GM23338 (cell line): ENCODE measurements at regions not wholly inside any gene's neighbourhood (a gene's known extent, or its start where the extent isn't known, plus 50 kb on each side); places are given as distances from the start of the nearest gene placed in this dataset.

ENCODE experiments used
- ATAC-seq: fragments of 200-7000 bp; cut with Tn5 transposase; 3 replicates; pipeline ENCODE4 v1.9.1; 2020
- DNase-seq: peaks from one replicate; pipeline ENCODE4 v3.0.0-alpha.2; 2015; ENCODE audit warnings: low spot score
- H2AFZ ChIP-seq: fragments of 200-600 bp; sonication (generic); 2 replicates; pipeline ENCODE4 v1.8.0; 2016; ENCODE audit warnings: antibody characterized with exemption, mild to moderate bottlenecking, moderate library complexity
- H3F3A ChIP-seq: fragments of 200-600 bp; sonication (generic); replicated peaks from 2 replicates; pipeline ENCODE4 v1.8.0; 2017; ENCODE audit warnings: antibody characterized with exemption, mixed run types, low read depth
- H3K27ac ChIP-seq: fragments of 200-600 bp; sonication (generic); 2 replicates; pipeline ENCODE4 v1.6.1; 2016; ENCODE audit warnings: low read depth
- H3K27me3 ChIP-seq: fragments of 200-600 bp; sonication (generic); 2 replicates; pipeline ENCODE4 v1.8.0; 2016; ENCODE audit warnings: mild to moderate bottlenecking, mixed run types, moderate library complexity; ENCODE audit not compliant: insufficient read depth
- H3K36me3 ChIP-seq: fragments of 200-600 bp; sonication (generic); 2 replicates; pipeline ENCODE4 v1.8.0; 2016; ENCODE audit warnings: mild to moderate bottlenecking; ENCODE audit not compliant: insufficient read depth
- H3K4me1 ChIP-seq: fragments of 200-600 bp; sonication (generic); 2 replicates; pipeline ENCODE4 v1.8.0; 2016; ENCODE audit warnings: mild to moderate bottlenecking, moderate library complexity; ENCODE audit not compliant: insufficient read depth
- H3K4me2 ChIP-seq: fragments of 200-600 bp; sonication (generic); 2 replicates; pipeline ENCODE4 v1.7.1; 2017; ENCODE audit warnings: mixed run types
- H3K4me3 ChIP-seq: fragments of 200-600 bp; sonication (generic); 2 replicates; pipeline ENCODE4 v1.6.1; 2016; ENCODE audit warnings: mixed run types
- H3K79me2 ChIP-seq: fragments of 200-600 bp; sonication (generic); replicated peaks from 2 replicates; pipeline ENCODE4 v1.8.0; 2017; ENCODE audit warnings: mild to moderate bottlenecking; ENCODE audit not compliant: insufficient read depth
- H3K9me2 ChIP-seq: fragments of 200-600 bp; sonication (generic); 2 replicates; pipeline ENCODE4 v1.8.0; 2017; ENCODE audit not compliant: insufficient read depth
- H4K20me1 ChIP-seq: fragments of 200-600 bp; sonication (generic); replicated peaks from 2 replicates; pipeline ENCODE4 v1.8.0; 2017; ENCODE audit warnings: mild to moderate bottlenecking; ENCODE audit not compliant: insufficient read depth
- H3K27ac Mint-ChIP-seq: 2 replicates; pipeline ENCODE4 v1.8.0; 2020; ENCODE audit warnings: inconsistent platforms, mild to moderate bottlenecking, moderate library complexity, mixed read lengths
- H3K27me3 Mint-ChIP-seq: 3 replicates; pipeline ENCODE4 v1.8.0; 2022; ENCODE audit warnings: low read depth, mild to moderate bottlenecking, moderate library complexity, mixed read lengths, inconsistent platforms; ENCODE audit not compliant: insufficient read depth, poor library complexity
- H3K36me3 Mint-ChIP-seq: 3 replicates; pipeline ENCODE4 v1.8.0; 2021; ENCODE audit warnings: low read depth, mild to moderate bottlenecking, inconsistent platforms, moderate library complexity, mixed read lengths
- H3K4me1 Mint-ChIP-seq: 3 replicates; pipeline ENCODE4 v1.8.0; 2020; ENCODE audit warnings: mild to moderate bottlenecking, inconsistent platforms, mixed read lengths
- H3K4me3 Mint-ChIP-seq: 3 replicates; pipeline ENCODE4 v1.8.0; 2021; ENCODE audit warnings: moderate library complexity, mild to moderate bottlenecking, inconsistent platforms, mixed read lengths
- H3K9me3 Mint-ChIP-seq: 3 replicates; pipeline ENCODE4 v1.8.0; 2020; ENCODE audit warnings: moderate library complexity, mild to moderate bottlenecking, inconsistent platforms, mixed read lengths
- CREB1 ChIP-seq: fragments of 250-450 bp; sonication (Bioruptor Pico); IDR thresholded peaks from 2 replicates; pipeline ENCODE4 v1.5.0; 2020; ENCODE audit warnings: low read depth, mild to moderate bottlenecking, moderate library complexity
- CTCF ChIP-seq, 2 experiments: fragments of 200-600 bp in 1 of 2; sonication (generic) in 1 of 2; conservative IDR thresholded peaks; 2 replicates each; pipeline versions ENCODE4 v1.5.1 to v1.6.1; 2016 to 2017; ENCODE audit warnings: antibody characterized with exemption in 2 of 2, low read depth in 2 of 2, mild to moderate bottlenecking in 2 of 2, moderate library complexity in 1 of 2
- ETS1 ChIP-seq: IDR thresholded peaks from 2 replicates; pipeline ENCODE4 v1.6.1; 2016; ENCODE audit warnings: antibody characterized with exemption
- EZH2 ChIP-seq: fragments of 200-600 bp; sonication (generic); IDR thresholded peaks from one replicate; pipeline ENCODE4 v1.8.0; 2017; ENCODE audit warnings: antibody characterized with exemption, mild to moderate bottlenecking, low read depth; ENCODE audit not compliant: unreplicated experiment
- EZH2phosphoT487 ChIP-seq: fragments of 200-600 bp; sonication (generic); IDR thresholded peaks from one replicate; pipeline ENCODE4 v1.8.1; 2018; ENCODE audit warnings: antibody characterized with exemption; ENCODE audit not compliant: unreplicated experiment
- JUNB ChIP-seq: IDR thresholded peaks from one replicate; pipeline ENCODE4 v1.6.1; 2016; ENCODE audit warnings: antibody characterized with exemption; ENCODE audit not compliant: unreplicated experiment
- NANOG ChIP-seq: IDR thresholded peaks from 2 replicates; pipeline ENCODE4 v1.6.1; 2016; ENCODE audit warnings: antibody characterized with exemption, borderline replicate concordance
- POLR2AphosphoS5 ChIP-seq: IDR thresholded peaks from 2 replicates; pipeline ENCODE4 v1.6.1; 2016; ENCODE audit warnings: antibody characterized with exemption, low read depth
- STAT1 ChIP-seq: IDR thresholded peaks from one replicate; pipeline ENCODE4 v1.6.1; 2016; ENCODE audit warnings: antibody characterized with exemption; ENCODE audit not compliant: unreplicated experiment
- ZNF114 ChIP-seq: fragments of 250-450 bp; sonication (Bioruptor Pico); IDR thresholded peaks from 2 replicates; pipeline ENCODE4 v1.5.0; 2020; ENCODE audit warnings: mild to moderate bottlenecking, moderate library complexity
- ZNF331 ChIP-seq: fragments of 250-450 bp; sonication (Bioruptor Pico); IDR thresholded peaks from 2 replicates; pipeline ENCODE4 v1.5.0; 2020; ENCODE audit warnings: low read depth, mild to moderate bottlenecking, moderate library complexity
- TF ChIP-seq, protein P1 (sequence below): fragments of 250-450 bp; sonication (Bioruptor Pico); IDR thresholded peaks from 2 replicates; pipeline ENCODE4 v1.5.0; 2020; ENCODE audit warnings: mild to moderate bottlenecking, moderate library complexity
- TF ChIP-seq, protein P2 (sequence below): IDR thresholded peaks from one replicate; pipeline ENCODE4 v1.6.1; 2018; ENCODE audit warnings: antibody characterized with exemption; ENCODE audit not compliant: unreplicated experiment

- no peaks in the 10 kb centered on the region for H3K36me3 ChIP-seq
- no peaks in the 10 kb centered on the region for H3K79me2 ChIP-seq
- Mint-ChIP-seq H3K27me3 (peaks cover 8% of the 10 kb centered on the region), H3K9me3 (no peaks in the 10 kb centered on the region), H3K27ac (no peak overlapping the region), H3K4me1 (peaks cover 16% of the 10 kb centered on the region), H3K4me3 (no peak overlapping the region), H3K36me3 (no peaks in the 10 kb centered on the region)
- H3K9me2 ChIP-seq = peaks cover 5% of the 10 kb centered on the region
- H2AFZ ChIP-seq = peak overlapping the region; percentile 49
- no peak overlapping the region for H3K4me3 ChIP-seq
- peaks cover 7% of the 10 kb centered on the region for H3K4me1 ChIP-seq
- no peaks in the 10 kb centered on the region for H3K27me3 ChIP-seq
- TF ChIP-seq ZNF331 (CRISPR knock-in tag) (no peak), NANOG (no peak), POLR2AphosphoS5 (no peak), JUNB (no peak), CTCF (conservative IDR thresholded peaks at IDR 0.05; ENCODE audit: low read depth in 2 of 2) (no peak), EZH2 (no peak), ETS1 (no peak), EZH2phosphoT487 (no peak), CREB1 (CRISPR knock-in tag) (no peak), STAT1 (no peak), ZNF114 (CRISPR knock-in tag) (no peak)
- TF ChIP-seq, protein P1, sequence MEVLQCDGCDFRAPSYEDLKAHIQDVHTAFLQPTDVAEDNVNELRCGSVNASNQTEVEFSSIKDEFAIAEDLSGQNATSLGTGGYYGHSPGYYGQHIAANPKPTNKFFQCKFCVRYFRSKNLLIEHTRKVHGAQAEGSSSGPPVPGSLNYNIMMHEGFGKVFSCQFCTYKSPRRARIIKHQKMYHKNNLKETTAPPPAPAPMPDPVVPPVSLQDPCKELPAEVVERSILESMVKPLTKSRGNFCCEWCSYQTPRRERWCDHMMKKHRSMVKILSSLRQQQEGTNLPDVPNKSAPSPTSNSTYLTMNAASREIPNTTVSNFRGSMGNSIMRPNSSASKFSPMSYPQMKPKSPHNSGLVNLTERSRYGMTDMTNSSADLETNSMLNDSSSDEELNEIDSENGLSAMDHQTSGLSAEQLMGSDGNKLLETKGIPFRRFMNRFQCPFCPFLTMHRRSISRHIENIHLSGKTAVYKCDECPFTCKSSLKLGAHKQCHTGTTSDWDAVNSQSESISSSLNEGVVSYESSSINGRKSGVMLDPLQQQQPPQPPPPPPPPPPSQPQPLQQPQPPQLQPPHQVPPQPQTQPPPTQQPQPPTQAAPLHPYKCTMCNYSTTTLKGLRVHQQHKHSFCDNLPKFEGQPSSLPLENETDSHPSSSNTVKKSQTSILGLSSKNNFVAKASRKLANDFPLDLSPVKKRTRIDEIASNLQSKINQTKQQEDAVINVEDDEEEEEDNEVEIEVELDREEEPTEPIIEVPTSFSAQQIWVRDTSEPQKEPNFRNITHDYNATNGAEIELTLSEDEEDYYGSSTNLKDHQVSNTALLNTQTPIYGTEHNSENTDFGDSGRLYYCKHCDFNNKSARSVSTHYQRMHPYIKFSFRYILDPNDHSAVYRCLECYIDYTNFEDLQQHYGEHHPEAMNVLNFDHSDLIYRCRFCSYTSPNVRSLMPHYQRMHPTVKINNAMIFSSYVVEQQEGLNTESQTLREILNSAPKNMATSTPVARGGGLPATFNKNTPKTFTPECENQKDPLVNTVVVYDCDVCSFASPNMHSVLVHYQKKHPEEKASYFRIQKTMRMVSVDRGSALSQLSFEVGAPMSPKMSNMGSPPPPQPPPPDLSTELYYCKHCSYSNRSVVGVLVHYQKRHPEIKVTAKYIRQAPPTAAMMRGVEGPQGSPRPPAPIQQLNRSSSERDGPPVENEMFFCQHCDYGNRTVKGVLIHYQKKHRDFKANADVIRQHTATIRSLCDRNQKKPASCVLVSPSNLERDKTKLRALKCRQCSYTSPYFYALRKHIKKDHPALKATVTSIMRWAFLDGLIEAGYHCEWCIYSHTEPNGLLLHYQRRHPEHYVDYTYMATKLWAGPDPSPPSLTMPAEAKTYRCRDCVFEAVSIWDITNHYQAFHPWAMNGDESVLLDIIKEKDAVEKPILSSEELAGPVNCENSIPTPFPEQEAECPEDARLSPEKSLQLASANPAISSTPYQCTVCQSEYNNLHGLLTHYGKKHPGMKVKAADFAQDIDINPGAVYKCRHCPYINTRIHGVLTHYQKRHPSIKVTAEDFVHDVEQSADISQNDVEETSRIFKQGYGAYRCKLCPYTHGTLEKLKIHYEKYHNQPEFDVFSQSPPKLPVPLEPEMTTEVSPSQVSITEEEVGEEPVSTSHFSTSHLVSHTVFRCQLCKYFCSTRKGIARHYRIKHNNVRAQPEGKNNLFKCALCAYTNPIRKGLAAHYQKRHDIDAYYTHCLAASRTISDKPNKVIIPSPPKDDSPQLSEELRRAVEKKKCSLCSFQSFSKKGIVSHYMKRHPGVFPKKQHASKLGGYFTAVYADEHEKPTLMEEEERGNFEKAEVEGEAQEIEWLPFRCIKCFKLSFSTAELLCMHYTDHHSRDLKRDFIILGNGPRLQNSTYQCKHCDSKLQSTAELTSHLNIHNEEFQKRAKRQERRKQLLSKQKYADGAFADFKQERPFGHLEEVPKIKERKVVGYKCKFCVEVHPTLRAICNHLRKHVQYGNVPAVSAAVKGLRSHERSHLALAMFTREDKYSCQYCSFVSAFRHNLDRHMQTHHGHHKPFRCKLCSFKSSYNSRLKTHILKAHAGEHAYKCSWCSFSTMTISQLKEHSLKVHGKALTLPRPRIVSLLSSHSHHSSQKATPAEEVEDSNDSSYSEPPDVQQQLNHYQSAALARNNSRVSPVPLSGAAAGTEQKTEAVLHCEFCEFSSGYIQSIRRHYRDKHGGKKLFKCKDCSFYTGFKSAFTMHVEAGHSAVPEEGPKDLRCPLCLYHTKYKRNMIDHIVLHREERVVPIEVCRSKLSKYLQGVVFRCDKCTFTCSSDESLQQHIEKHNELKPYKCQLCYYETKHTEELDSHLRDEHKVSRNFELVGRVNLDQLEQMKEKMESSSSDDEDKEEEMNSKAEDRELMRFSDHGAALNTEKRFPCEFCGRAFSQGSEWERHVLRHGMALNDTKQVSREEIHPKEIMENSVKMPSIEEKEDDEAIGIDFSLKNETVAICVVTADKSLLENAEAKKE (CRISPR knock-in tag) = no peak
- TF ChIP-seq, protein P2, sequence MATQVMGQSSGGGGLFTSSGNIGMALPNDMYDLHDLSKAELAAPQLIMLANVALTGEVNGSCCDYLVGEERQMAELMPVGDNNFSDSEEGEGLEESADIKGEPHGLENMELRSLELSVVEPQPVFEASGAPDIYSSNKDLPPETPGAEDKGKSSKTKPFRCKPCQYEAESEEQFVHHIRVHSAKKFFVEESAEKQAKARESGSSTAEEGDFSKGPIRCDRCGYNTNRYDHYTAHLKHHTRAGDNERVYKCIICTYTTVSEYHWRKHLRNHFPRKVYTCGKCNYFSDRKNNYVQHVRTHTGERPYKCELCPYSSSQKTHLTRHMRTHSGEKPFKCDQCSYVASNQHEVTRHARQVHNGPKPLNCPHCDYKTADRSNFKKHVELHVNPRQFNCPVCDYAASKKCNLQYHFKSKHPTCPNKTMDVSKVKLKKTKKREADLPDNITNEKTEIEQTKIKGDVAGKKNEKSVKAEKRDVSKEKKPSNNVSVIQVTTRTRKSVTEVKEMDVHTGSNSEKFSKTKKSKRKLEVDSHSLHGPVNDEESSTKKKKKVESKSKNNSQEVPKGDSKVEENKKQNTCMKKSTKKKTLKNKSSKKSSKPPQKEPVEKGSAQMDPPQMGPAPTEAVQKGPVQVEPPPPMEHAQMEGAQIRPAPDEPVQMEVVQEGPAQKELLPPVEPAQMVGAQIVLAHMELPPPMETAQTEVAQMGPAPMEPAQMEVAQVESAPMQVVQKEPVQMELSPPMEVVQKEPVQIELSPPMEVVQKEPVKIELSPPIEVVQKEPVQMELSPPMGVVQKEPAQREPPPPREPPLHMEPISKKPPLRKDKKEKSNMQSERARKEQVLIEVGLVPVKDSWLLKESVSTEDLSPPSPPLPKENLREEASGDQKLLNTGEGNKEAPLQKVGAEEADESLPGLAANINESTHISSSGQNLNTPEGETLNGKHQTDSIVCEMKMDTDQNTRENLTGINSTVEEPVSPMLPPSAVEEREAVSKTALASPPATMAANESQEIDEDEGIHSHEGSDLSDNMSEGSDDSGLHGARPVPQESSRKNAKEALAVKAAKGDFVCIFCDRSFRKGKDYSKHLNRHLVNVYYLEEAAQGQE = no peak
- H3F3A ChIP-seq = no peaks in the 10 kb centered on the region
- DNase-seq (no peak), ATAC-seq (peak; percentile 30; the same call in 2 of the 3 replicates)
- no peaks in the 10 kb centered on the region for H4K20me1 ChIP-seq
- H3K27ac ChIP-seq = no peak overlapping the region
- H3K4me2 ChIP-seq = no peak overlapping the region
Measured at GRCh38 chr12:65532764-65533163, 254.3 kb downstream of the MSRB3 start.
